SW 1271 (cell line): ENCODE measurements at regions not wholly inside any gene's neighbourhood (a gene's known extent, or its start where the extent isn't known, plus 50 kb on each side); places are given as distances from the start of the nearest gene placed in this dataset.

Experiments
- DNase-seq, 2 experiments: peaks; one replicate each; lab custom pipeline; 2025; lab: John Stamatoyannopoulos, UW

- peak; percentile 53 to 76 for DNase-seq
These were observed 136.5 kb upstream of the ABCA1 start for GRCh38 chr9:105064248-105065097.

GRCh38 chr9:105065098-105066088 lies 137.4 kb upstream of the ABCA1 start:
- no peak for DNase-seq

DNA sequence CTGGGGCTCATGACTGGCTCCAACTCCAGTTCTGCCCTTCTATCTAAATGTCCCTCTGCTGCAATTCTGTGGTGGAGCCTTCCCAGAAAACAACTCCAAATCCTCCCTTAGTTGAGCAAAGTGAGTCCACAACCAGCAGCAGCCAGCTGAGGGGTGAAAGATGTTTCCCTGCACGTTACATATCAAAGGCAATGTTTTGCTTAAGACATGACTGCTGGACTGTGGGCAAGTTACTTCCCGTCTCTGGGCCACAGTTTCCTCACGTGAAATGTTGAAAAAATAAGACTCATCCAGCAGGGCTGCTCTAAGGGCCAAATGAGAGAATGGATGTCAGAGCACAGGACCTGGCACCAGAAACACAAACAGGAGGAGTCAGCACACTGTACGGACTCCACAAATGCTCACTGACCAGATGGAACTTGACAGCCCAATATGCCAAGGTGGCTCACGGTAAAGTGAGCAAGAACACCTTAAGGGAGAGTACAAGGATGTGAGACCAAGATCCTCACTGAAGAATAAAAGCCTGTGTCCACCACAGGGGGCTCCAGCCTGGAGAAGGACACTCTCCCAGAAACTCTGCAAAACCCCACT lies 138.4 kb upstream of the ABCA1 start:
- DNase-seq, result no peak

GRCh38 chr9:105067895-105068580 lies 140.1 kb upstream of the ABCA1 start:
- peak in 1 of 2 experiments; percentile 68 for DNase-seq

DNA sequence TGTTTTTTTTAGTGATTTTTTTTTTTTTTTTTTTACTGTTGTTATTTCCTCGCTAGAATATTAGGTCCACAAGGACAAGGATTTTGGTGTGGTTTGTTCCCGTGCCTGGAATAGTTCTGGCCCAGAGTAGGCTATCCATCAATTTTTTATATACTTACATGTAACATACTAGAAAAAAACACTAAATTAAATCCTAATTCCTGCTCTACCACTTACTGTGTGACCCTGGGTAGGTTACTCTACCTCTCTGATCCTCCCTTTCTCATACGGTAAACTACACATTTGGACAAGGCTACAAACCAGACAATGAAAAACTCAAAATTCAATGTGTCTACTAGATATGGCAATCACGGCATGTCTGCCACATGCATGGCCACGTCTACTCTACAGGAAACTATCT lies 141.3 kb upstream of the ABCA1 start:
- DNase-seq, result no peak

GRCh38 chr9:105069696-105070095 lies 141.7 kb upstream of the ABCA1 start:
- DNase-seq, result no peak

- no peak for DNase-seq
These were observed 142.2 kb upstream of the ABCA1 start for GRCh38 chr9:105070176-105070575.

GRCh38 chr9:105072476-105072875 lies 144.5 kb upstream of the ABCA1 start:
- no peak for DNase-seq

GRCh38 chr9:105073147-105073546 lies 145.2 kb upstream of the ABCA1 start:
- no peak for DNase-seq

DNA sequence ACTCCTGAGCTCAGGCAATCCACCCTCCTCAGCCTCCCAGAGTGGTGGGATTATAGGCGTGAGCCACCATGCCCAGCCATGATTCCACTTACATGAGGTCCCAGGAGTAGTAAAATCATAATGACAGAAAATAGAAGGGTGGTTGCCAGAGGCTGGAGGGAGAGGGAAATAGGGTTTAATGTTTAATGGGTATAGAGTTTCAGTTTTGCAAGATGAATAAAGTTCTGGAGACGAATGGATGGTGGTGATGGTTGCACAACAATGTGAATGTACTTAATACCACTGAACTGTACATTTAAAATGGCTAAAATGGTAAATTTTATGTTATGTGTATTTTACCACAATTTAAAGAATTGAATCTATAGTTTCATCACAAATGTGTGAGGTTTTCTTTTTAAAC lies 146.5 kb upstream of the ABCA1 start:
- DNase-seq, result no peak

GRCh38 chr9:105076729-105077128 lies 148.8 kb upstream of the ABCA1 start:
- DNase-seq, result no peak

DNA sequence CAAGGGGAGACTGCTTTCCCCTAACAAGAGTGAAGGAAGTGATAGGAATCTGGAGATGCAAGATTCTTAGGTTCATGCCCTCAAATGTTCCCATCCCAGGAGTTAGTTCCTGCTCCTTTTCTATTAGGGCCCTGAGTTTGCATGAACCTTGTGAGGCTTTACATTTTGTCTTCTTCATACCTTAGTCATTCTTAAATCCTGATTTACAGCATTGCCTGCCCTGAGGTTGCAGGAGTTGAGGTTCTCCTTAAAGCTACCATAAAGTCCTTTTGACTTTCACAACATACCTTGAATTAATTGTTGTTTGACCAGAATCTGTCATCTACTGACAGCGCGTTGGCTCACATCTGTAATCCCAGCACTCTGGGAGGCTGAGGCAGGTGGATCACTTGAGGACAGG lies 151.5 kb upstream of the ABCA1 start:
- no peak for DNase-seq

- DNase-seq, result no peak
These were observed 154.9 kb upstream of the ABCA1 start for GRCh38 chr9:105082843-105083242.

DNA sequence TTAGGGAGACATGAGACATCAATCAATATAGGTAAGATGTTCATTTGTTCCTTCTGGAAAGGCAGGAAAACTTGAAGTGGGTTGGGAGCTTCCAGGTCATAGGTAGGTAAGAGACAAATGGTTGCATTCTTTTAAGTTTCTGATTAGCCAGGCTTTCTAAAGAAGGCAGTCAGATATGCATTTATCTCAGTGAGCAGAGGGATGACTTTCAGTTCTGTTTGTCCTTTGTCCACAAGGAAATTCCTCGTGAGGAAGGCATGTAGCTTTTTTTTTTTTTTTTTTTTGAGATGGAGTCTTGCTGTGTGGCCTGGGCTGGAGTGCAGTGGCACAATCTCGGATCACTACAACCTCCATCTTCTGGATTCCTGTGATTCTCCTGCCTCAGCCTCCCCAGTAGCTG lies 155.3 kb upstream of the ABCA1 start:
- DNase-seq, result no peak

DNA sequence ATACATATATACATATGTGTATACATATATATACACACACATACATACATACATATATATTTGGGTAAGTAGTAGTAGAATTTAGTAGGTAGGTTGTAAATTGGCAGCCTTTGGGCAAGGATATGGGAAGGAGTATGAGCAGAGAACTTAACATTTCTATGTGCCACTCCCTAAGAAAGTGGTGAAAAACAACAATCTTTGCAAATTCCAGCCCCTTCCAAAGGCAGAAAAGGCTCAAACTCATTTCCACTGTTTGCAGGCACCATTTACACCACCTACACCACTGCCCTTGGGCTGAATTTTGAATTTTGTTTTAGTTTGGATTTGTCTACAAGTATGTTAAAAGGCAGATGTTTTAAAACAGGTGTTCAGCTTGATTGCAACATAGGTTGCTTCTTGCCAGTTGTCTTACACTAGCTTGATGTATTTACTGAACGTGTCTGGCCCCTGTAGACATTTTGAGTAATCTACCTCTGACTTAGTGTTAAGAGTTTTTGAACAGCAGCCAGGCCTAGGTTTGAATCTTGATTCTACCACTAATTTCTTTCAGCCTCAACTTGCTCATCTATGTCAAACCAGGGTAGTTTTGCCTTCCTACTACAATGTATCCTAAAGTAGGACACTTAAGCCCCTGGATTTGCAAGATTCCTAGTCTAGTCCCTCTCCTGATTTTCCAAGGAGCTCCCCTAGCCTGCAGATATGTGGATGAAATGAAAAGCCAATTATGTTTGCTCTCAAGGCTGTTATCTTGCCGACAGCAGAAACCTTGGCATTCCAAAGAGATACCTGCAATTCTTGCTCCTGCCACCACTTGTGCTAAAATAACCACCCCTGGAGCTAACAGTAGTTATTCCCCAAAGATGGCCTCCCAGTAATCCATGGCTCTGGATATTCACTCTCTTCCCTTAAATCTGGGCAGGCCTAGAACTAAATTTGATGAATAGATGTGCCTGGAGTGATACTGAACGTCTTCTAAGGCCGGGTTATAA lies 156.2 kb upstream of the SLC44A1 start:
- DNase-seq, result no peak

- no peak for DNase-seq
These were observed 154.6 kb upstream of the SLC44A1 start for GRCh38 chr9:105089874-105090273.

DNA sequence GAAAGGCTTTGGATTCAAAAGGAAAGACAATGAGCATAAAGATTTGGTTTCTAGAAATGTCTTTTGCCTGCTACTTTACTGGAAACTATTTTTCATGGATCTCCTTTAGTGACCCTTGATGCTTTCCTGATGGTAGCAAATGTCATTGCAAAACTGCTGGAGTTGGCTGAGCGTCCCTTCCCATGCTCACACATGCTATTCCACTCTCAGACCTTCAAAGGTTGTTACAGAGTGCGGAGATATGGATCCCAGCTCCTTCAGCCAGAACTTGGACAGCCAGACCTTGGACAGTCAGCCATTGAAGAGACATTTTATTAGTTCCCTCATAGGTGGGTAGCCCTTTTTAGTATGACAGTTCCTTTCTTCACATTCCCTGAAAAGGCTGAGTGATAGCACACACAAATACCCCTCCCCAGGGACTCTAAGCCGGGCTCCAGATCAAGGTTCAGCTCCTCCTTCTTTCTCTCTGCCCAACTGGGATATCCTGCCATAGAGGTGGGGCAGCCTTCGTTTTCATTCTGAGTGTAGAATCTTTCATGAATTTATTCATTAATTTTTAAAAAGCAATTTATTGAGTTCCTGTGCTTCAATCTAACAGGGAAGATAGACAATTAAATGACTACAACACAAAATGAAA lies 153.3 kb upstream of the SLC44A1 start:
- DNase-seq, result no peak

- no peak for DNase-seq
These were observed 150.8 kb upstream of the SLC44A1 start for GRCh38 chr9:105093685-105094084.

DNA sequence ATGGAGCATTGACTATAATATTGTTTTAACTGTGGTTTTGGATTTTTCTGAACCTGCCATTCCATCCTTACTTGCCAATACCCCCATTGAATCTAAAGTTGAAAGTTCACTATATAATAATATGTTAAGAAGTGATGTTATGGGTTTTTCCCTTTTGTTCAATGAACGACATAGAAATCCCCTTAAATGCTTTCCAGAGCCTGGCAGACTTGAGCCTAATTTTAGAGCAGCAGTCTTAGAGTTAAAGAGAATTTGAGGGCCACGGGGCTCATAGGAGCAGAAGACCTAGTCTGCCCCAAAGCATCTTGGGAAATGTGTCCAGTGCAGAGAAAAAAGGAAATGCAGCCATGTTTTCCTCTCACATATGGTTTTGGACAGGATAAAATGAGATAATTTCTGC lies 146.1 kb upstream of the SLC44A1 start:
- no peak for DNase-seq

- DNase-seq, result no peak
These were observed 140.7 kb upstream of the SLC44A1 start for GRCh38 chr9:105103776-105104175.
